ENCODE measurements at regions not wholly inside any gene's neighbourhood (a gene's known extent, or its start where the extent isn't known, plus 50 kb on each side); places are given as distances from the start of the nearest gene placed in this dataset.
"Not testable (repeated sequence)": the region's sequence is repeated elsewhere in the genome, so short reads cannot be mapped to it uniquely, and the experiment has no call there.

GRCh38 chr2:209086761-209087160 lies 337.1 kb upstream of the MAP2 start:
- no peak for DNase-seq

GRCh38 chr2:209091056-209091455 lies 332.8 kb upstream of the MAP2 start:
- DNase-seq: no peak

- DNase-seq: no peak
These were observed 329.6 kb upstream of the MAP2 start for GRCh38 chr2:209094221-209094620.

- DNase-seq: no peak
These were observed 328.4 kb upstream of the MAP2 start for GRCh38 chr2:209095432-209095831.

- no peak for DNase-seq
These were observed 326.7 kb upstream of the MAP2 start for GRCh38 chr2:209097168-209097567.

- DNase-seq: no peak
These were observed 321.5 kb upstream of the MAP2 start for GRCh38 chr2:209102319-209102718.

GRCh38 chr2:209113026-209113425 lies 310.8 kb upstream of the MAP2 start:
- DNase-seq: no peak

GRCh38 chr2:209114588-209115240 lies 309.1 kb upstream of the MAP2 start:
- DNase-seq: no peak

GRCh38 chr2:209121691-209122090 lies 302.2 kb upstream of the MAP2 start:
- no peak for DNase-seq

GRCh38 chr2:209125291-209125690 lies 298.6 kb upstream of the MAP2 start:
- DNase-seq: no peak

GRCh38 chr2:209138079-209138478 lies 285.8 kb upstream of the MAP2 start:
- no peak for DNase-seq

GRCh38 chr2:209141142-209141541 lies 282.7 kb upstream of the MAP2 start:
- no peak for DNase-seq

- no peak for DNase-seq
These were observed 282.0 kb upstream of the MAP2 start for GRCh38 chr2:209141818-209142217.

GRCh38 chr2:209145220-209145691 lies 278.6 kb upstream of the MAP2 start:
- DNase-seq: not testable (repeated sequence)

- DNase-seq: no peak
These were observed 277.7 kb upstream of the MAP2 start for GRCh38 chr2:209145941-209146681.

- DNase-seq: no peak
These were observed 277.0 kb upstream of the MAP2 start for GRCh38 chr2:209146682-209147320.

- DNase-seq: no peak
These were observed 275.9 kb upstream of the MAP2 start for GRCh38 chr2:209147981-209148380.

- no peak for DNase-seq
These were observed 262.9 kb upstream of the MAP2 start for GRCh38 chr2:209160800-209161588.

GRCh38 chr2:209162129-209162528 lies 261.7 kb upstream of the MAP2 start:
- DNase-seq: no peak

- DNase-seq: no peak
These were observed 241.9 kb upstream of the MAP2 start for GRCh38 chr2:209181984-209182383.

- DNase-seq: not testable (repeated sequence)
These were observed 237.0 kb upstream of the MAP2 start for GRCh38 chr2:209186886-209187285.

GRCh38 chr2:209189893-209190292 lies 234.0 kb upstream of the MAP2 start:
- DNase-seq: no peak

- DNase-seq: no peak
These were observed 232.7 kb upstream of the MAP2 start for GRCh38 chr2:209191139-209191538.
